GM18499 (cell line): ENCODE measurements at regions not wholly inside any gene's neighbourhood (a gene's known extent, or its start where the extent isn't known, plus 50 kb on each side); places are given as distances from the start of the nearest gene placed in this dataset.
"Not testable (repeated sequence)": the region's sequence is repeated elsewhere in the genome, so short reads cannot be mapped to it uniquely, and the experiment has no call there.

ENCODE experiments used
- ATAC-seq: cut with Tn5 transposase; IDR thresholded peaks from one replicate; pipeline ENCODE4 v1.9.1; 2021; ENCODE audit warnings: moderate number of reproducible peaks; ENCODE audit not compliant: insufficient read depth, unreplicated experiment

- ATAC-seq: no peak
Observed at GRCh38 chr1:181251001-181251712, 162.7 kb downstream of the IER5 start.

- no peak for ATAC-seq
Observed at GRCh38 chr1:181251713-181252075, 163.2 kb downstream of the IER5 start.

GRCh38 chr1:181253601-181254000 is 165.1 kb downstream of the IER5 start:
- ATAC-seq: not testable (repeated sequence)

GRCh38 chr1:181255270-181255929 is 166.9 kb downstream of the IER5 start:
- ATAC-seq: no peak

GRCh38 chr1:181257117-181257516 is 168.6 kb downstream of the IER5 start:
- peak; percentile 80 for ATAC-seq

- ATAC-seq: no peak
Observed at GRCh38 chr1:181259026-181259745, 170.7 kb downstream of the IER5 start.

GRCh38 chr1:181260271-181260670 is 171.8 kb downstream of the IER5 start:
- ATAC-seq: no peak

- ATAC-seq: no peak
Observed at GRCh38 chr1:181260994-181261393, 172.5 kb downstream of the IER5 start.

- no peak for ATAC-seq
Observed at GRCh38 chr1:181262069-181262468, 173.6 kb downstream of the IER5 start.

- ATAC-seq: no peak
Observed at GRCh38 chr1:181263444-181263843, 174.9 kb downstream of the IER5 start.

- ATAC-seq: no peak
Observed at GRCh38 chr1:181264821-181265220, 176.3 kb downstream of the IER5 start.

- no peak for ATAC-seq
Observed at GRCh38 chr1:181284978-181285377, 196.5 kb downstream of the IER5 start.

GRCh38 chr1:181295217-181295616 is 188.1 kb upstream of the CACNA1E start:
- no peak for ATAC-seq

GRCh38 chr1:181296180-181296579 is 187.1 kb upstream of the CACNA1E start:
- no peak for ATAC-seq

- ATAC-seq: no peak
Observed at GRCh38 chr1:181308098-181308497, 175.2 kb upstream of the CACNA1E start.

GRCh38 chr1:181310560-181310959 is 172.8 kb upstream of the CACNA1E start:
- no peak for ATAC-seq

- no peak for ATAC-seq
Observed at GRCh38 chr1:181312946-181313345, 170.4 kb upstream of the CACNA1E start.

GRCh38 chr1:181313466-181313865 is 169.9 kb upstream of the CACNA1E start:
- no peak for ATAC-seq

- no peak for ATAC-seq
Observed at GRCh38 chr1:181314010-181314409, 169.3 kb upstream of the CACNA1E start.

GRCh38 chr1:181314959-181315358 is 168.4 kb upstream of the CACNA1E start:
- no peak for ATAC-seq

- ATAC-seq: no peak
Observed at GRCh38 chr1:181317261-181317930, 165.9 kb upstream of the CACNA1E start.
